ENCODE measurements at regions not wholly inside any gene's neighbourhood (a gene's known extent, or its start where the extent isn't known, plus 50 kb on each side); places are given as distances from the start of the nearest gene placed in this dataset.

DNA sequence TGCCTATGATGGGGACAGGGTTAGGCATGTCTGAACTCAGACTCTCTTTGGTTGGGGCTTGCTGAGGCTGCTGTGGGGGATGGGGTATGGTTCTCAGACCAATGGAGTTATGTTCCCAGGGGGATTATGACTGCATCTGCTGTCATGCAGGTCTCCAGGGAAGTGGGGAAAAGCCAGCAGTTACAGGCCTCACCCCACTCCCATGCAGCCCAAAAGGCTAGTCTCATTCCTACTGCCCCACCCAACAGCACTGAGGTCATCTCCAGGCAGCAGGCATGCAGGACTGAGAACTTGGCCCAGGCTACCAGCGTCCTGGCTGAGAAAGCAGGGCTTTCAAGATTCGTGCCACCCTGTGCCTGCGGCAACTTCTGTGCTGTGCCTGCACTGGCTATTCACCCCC, 373.3 kb downstream of the HTR7 start:
- Histone ChIP-seq H3K9ac (no peak overlapping the region), H3K4me2 (no peak overlapping the region), H3K27ac (no peak overlapping the region), H3K4me1 (ENCODE audit: low read depth, poor library complexity, severe bottlenecking) (no peaks in the 10 kb centered on the region), H3K27me3 (ENCODE audit: insufficient read depth, low read depth) (no peaks in the 10 kb centered on the region), H3K79me2 (ENCODE audit: insufficient read depth, low read depth) (no peaks in the 10 kb centered on the region), H3K36me3 (ENCODE audit: insufficient read depth) (no peaks in the 10 kb centered on the region), H2AFZ (ENCODE audit: low read depth) (no peak overlapping the region), H4K20me1 (ENCODE audit: insufficient read depth) (no peaks in the 10 kb centered on the region), H3K4me3 (IDR thresholded peaks at IDR 0.05; ENCODE audit: insufficient read depth, low read depth, low read length) (no peak overlapping the region)
- no peak for TF ChIP-seq CTCF (conservative IDR thresholded peaks at IDR 0.05; ENCODE audit: low read depth, low read length)

DNA sequence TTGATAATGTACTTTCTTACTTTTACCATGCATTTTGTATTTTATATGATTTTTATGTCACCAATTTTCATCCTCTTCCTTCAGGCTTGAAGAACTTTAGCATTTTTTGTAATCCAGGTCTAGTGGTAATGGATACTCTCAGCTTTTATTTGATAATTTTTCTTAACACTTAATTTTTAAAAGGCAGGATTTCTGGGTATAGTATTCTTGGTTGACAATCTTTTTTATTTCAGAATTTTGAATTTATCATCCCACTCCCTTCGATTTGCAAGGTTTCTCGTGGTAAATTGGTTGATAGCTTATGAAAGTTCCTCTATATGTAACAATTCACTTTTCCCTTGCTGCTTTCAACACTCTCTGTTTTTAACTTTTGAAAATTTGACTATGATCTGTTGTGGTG, 363.7 kb downstream of the HTR7 start:
- no peaks in the 10 kb centered on the region for H3K79me2 ChIP-seq (ENCODE audit: insufficient read depth, low read depth)
- no peaks in the 10 kb centered on the region for H3K27me3 ChIP-seq (ENCODE audit: insufficient read depth, low read depth)
- H2AFZ ChIP-seq (ENCODE audit: low read depth): no peak overlapping the region
- no peaks in the 10 kb centered on the region for H3K36me3 ChIP-seq (ENCODE audit: insufficient read depth)
- H3K4me1 ChIP-seq (ENCODE audit: low read depth, poor library complexity, severe bottlenecking): no peaks in the 10 kb centered on the region
- TF ChIP-seq CTCF (conservative IDR thresholded peaks at IDR 0.05; ENCODE audit: low read depth, low read length): no peak
- no peak overlapping the region for H3K9ac ChIP-seq
- no peak overlapping the region for H3K27ac ChIP-seq
- H3K4me2 ChIP-seq: no peak overlapping the region
- H4K20me1 ChIP-seq (ENCODE audit: insufficient read depth): no peaks in the 10 kb centered on the region
- H3K4me3 ChIP-seq (IDR thresholded peaks at IDR 0.05; ENCODE audit: insufficient read depth, low read depth, low read length): no peak overlapping the region

- H3K27me3 ChIP-seq (ENCODE audit: insufficient read depth, low read depth): no peaks in the 10 kb centered on the region
- no peak overlapping the region for H2AFZ ChIP-seq (ENCODE audit: low read depth)
- no peak for TF ChIP-seq CTCF (conservative IDR thresholded peaks at IDR 0.05; ENCODE audit: low read depth, low read length)
Measured at GRCh38 chr10:90504172-90504571, 353.7 kb downstream of the HTR7 start.

DNA sequence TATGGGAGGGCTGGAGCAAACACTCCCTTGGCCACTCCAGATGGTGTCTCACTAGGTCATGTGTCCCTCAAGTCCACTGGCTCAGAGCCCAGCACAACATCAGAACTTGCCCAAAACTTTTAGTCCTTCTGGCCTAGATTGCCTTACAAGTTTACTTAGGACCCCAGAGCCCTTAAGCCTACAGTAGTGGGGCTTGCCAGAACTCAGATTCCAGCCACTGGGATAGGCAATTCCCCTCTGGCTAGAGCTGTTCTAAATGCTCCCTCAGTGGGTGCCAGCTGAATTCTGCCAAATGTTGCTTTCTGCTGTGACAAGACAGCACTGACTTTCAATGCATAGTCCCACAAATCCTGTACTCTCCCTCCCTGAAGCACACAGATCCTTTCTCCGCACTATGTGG, 331.1 kb downstream of the HTR7 start:
- Histone ChIP-seq H3K79me2 (ENCODE audit: insufficient read depth, low read depth) (no peaks in the 10 kb centered on the region), H3K4me1 (ENCODE audit: low read depth, poor library complexity, severe bottlenecking) (no peaks in the 10 kb centered on the region), H3K27me3 (ENCODE audit: insufficient read depth, low read depth) (no peaks in the 10 kb centered on the region), H4K20me1 (ENCODE audit: insufficient read depth) (no peaks in the 10 kb centered on the region), H3K4me3 (IDR thresholded peaks at IDR 0.05; ENCODE audit: insufficient read depth, low read depth, low read length) (no peak overlapping the region), H3K36me3 (ENCODE audit: insufficient read depth) (no peaks in the 10 kb centered on the region), H2AFZ (ENCODE audit: low read depth) (no peak overlapping the region), H3K27ac (no peak overlapping the region), H3K4me2 (no peak overlapping the region), H3K9ac (no peak overlapping the region)
- TF ChIP-seq CTCF (conservative IDR thresholded peaks at IDR 0.05; ENCODE audit: low read depth, low read length): no peak

More at GRCh38 chr10:90504172-90504571, 353.7 kb downstream of the HTR7 start:
- no peaks in the 10 kb centered on the region for H4K20me1 ChIP-seq (ENCODE audit: insufficient read depth)
- H3K4me2 ChIP-seq: no peak overlapping the region
- H3K9ac ChIP-seq: no peak overlapping the region
- no peaks in the 10 kb centered on the region for H3K36me3 ChIP-seq (ENCODE audit: insufficient read depth)
- H3K4me1 ChIP-seq (ENCODE audit: low read depth, poor library complexity, severe bottlenecking): no peaks in the 10 kb centered on the region
- no peak overlapping the region for H3K4me3 ChIP-seq (IDR thresholded peaks at IDR 0.05; ENCODE audit: insufficient read depth, low read depth, low read length)
- H3K27ac ChIP-seq: no peak overlapping the region
- H3K79me2 ChIP-seq (ENCODE audit: insufficient read depth, low read depth): no peaks in the 10 kb centered on the region

DNA sequence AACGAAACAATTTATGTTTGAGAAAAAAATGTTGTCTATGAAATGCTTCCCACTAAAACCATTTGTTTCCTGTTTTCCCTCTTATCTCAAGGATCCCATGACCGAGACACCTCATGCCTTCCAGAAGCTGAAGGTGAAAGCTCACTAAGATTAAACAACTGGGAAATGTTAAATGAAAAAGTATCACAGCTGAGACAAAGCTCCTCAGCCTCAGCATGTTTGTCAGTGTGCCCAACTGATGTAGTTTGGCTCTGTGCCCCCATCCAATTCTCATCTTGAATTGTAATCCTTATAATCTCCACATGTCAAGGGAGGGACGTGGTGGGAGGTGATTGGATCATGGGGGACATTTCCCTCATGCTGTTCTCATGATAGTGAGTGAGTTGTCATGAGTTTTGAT, 327.3 kb downstream of the HTR7 start:
- no peak overlapping the region for H2AFZ ChIP-seq (ENCODE audit: low read depth)
- H3K36me3 ChIP-seq (ENCODE audit: insufficient read depth): no peaks in the 10 kb centered on the region
- H3K4me1 ChIP-seq (ENCODE audit: low read depth, poor library complexity, severe bottlenecking): no peaks in the 10 kb centered on the region
- H3K4me2 ChIP-seq: no peak overlapping the region
- TF ChIP-seq CTCF (conservative IDR thresholded peaks at IDR 0.05; ENCODE audit: low read depth, low read length): no peak
- no peak overlapping the region for H3K4me3 ChIP-seq (IDR thresholded peaks at IDR 0.05; ENCODE audit: insufficient read depth, low read depth, low read length)
- no peaks in the 10 kb centered on the region for H4K20me1 ChIP-seq (ENCODE audit: insufficient read depth)
- H3K9ac ChIP-seq: no peak overlapping the region
- no peaks in the 10 kb centered on the region for H3K79me2 ChIP-seq (ENCODE audit: insufficient read depth, low read depth)
- no peaks in the 10 kb centered on the region for H3K27me3 ChIP-seq (ENCODE audit: insufficient read depth, low read depth)
- H3K27ac ChIP-seq: no peak overlapping the region

Data from KMS-11 (cell line).